SK-N-SH (cell line): ENCODE measurements at regions not wholly inside any gene's neighbourhood (a gene's known extent, or its start where the extent isn't known, plus 50 kb on each side); places are given as distances from the start of the nearest gene placed in this dataset.

ENCODE experiments used
- CTCF ChIA-PET: fragments of 300-600, 350-600 bp; formaldehyde crosslinking; extraction: SDS; loops from one replicate; lab custom pipeline; 2021; lab: Yijun Ruan, JAX
- POLR2A ChIA-PET: fragments of 350-600 bp; sonication (Branson Sonifier 250); formaldehyde crosslinking; extraction: SDS; loops from one replicate; lab custom pipeline; 2020; ENCODE audit warnings: antibody characterized with exemption, inconsistent platforms; lab: Yijun Ruan, JAX
- DNase-seq: peaks from one replicate; pipeline ENCODE4 v3.0.0; 2012
- H2AFZ ChIP-seq: fragments of 200-600 bp; sonication (generic); 2 replicates; pipeline ENCODE4 v1.8.1; 2016; ENCODE audit warnings: antibody characterized with exemption, mild to moderate bottlenecking, low read depth
- H3F3A ChIP-seq: fragments of 200-600 bp; sonication (generic); replicated peaks from 2 replicates; pipeline ENCODE3; 2016; ENCODE audit warnings: antibody characterized with exemption, mild to moderate bottlenecking; ENCODE audit not compliant: insufficient read depth
- H3K27ac ChIP-seq, 2 experiments: fragments of 200-500 bp in 1 of 2; fragments of 200-600 bp in 1 of 2; sonication (Bioruptor generic) in 1 of 2; sonication (generic), shearing (Covaris generic) in 1 of 2; 2 replicates each; pipeline versions ENCODE4 v1.5.1 to v1.6.1; 2014 to 2016; ENCODE audit warnings: low read depth in 2 of 2, inconsistent platforms in 1 of 2, low read length in 1 of 2, mild to moderate bottlenecking in 1 of 2, mixed read lengths in 1 of 2
- H3K27me3 ChIP-seq: fragments of 200-600 bp; sonication (generic), shearing (Covaris generic); 2 replicates; pipeline ENCODE4 v1.6.1; 2016; ENCODE audit warnings: mixed run types; ENCODE audit not compliant: insufficient read depth
- H3K36me3 ChIP-seq, 2 experiments: fragments of 200-500 bp in 1 of 2; fragments of 200-600 bp in 1 of 2; sonication (Bioruptor generic) in 1 of 2; sonication (generic) in 1 of 2; replicated peaks in 1 of 2; 2 replicates each; pipeline versions ENCODE3 to v1.5.1; 2014 to 2016; ENCODE audit warnings: low read length in 1 of 2, mild to moderate bottlenecking in 1 of 2; ENCODE audit not compliant: insufficient read depth in 2 of 2, control insufficient read depth in 1 of 2
- H3K4me1 ChIP-seq, 2 experiments: fragments of 200-500 bp in 1 of 2; fragments of 200-600 bp in 1 of 2; sonication (Bioruptor generic) in 1 of 2; sonication (generic), shearing (Covaris generic) in 1 of 2; 2 replicates each; pipeline versions ENCODE4 v1.5.1 to v1.6.1; 2014 to 2016; ENCODE audit warnings: low read depth in 1 of 2, low read length in 1 of 2, mixed run types in 1 of 2; ENCODE audit not compliant: insufficient read depth in 2 of 2, control insufficient read depth in 1 of 2
- H3K4me2 ChIP-seq: fragments of 200-600 bp; sonication (generic), shearing (Covaris generic); 2 replicates; pipeline ENCODE4 v1.6.1; 2017; ENCODE audit warnings: mixed run types
- H3K4me3 ChIP-seq, 2 experiments: fragments of 200-500 bp in 1 of 2; fragments of 200-600 bp in 1 of 2; sonication (Bioruptor generic) in 1 of 2; sonication (generic), shearing (Covaris generic) in 1 of 2; 2 replicates each; pipeline versions ENCODE4 v1.5.1 to v1.8.1; 2014 to 2016; ENCODE audit warnings: low read depth in 2 of 2, inconsistent platforms in 1 of 2, low read length in 1 of 2, mild to moderate bottlenecking in 1 of 2, mixed read lengths in 1 of 2, moderate library complexity in 1 of 2
- H3K79me2 ChIP-seq: fragments of 200-600 bp; sonication (generic); 2 replicates; pipeline ENCODE4 v1.8.1; 2017; ENCODE audit warnings: mild to moderate bottlenecking; ENCODE audit not compliant: insufficient read depth
- H3K9ac ChIP-seq: fragments of 200-600 bp; sonication (generic); 2 replicates; pipeline ENCODE4 v1.6.1; 2017; ENCODE audit warnings: mixed run types
- H3K9me2 ChIP-seq: fragments of 200-600 bp; sonication (generic); 2 replicates; pipeline ENCODE4 v1.6.1; 2017; ENCODE audit warnings: mixed run types
- H3K9me3 ChIP-seq: fragments of 200-600 bp; sonication (generic); 2 replicates; pipeline ENCODE4 v1.6.1; 2017; ENCODE audit warnings: mixed run types, mild to moderate bottlenecking, moderate library complexity
- H4K20me1 ChIP-seq: fragments of 200-600 bp; sonication (generic); 2 replicates; pipeline ENCODE4 v1.6.1; 2017; ENCODE audit warnings: mild to moderate bottlenecking, mixed run types; ENCODE audit not compliant: insufficient read depth
- CTCF ChIP-seq: fragments of 200-600 bp; sonication (generic); IDR thresholded peaks from 2 replicates; pipeline ENCODE4 v1.6.1; 2017; ENCODE audit warnings: antibody characterized with exemption, mild to moderate bottlenecking, moderate library complexity
- ELF1 ChIP-seq: IDR thresholded peaks from 2 replicates; pipeline ENCODE4 v1.4.0; 2012
- EP300 ChIP-seq, 2 experiments: IDR thresholded peaks; 2 replicates each; pipeline versions ENCODE4 v1.4.0 to v1.6.1; 2012; ENCODE audit warnings: borderline replicate concordance in 1 of 2, low read depth in 1 of 2, low read length in 1 of 2
- FOSL2 ChIP-seq: IDR thresholded peaks from 2 replicates; pipeline ENCODE4 v1.4.0; 2012; ENCODE audit warnings: low read depth, mild to moderate bottlenecking, moderate library complexity, borderline replicate concordance
- FOXM1 ChIP-seq: IDR thresholded peaks from 2 replicates; pipeline ENCODE4 v1.4.0; 2012; ENCODE audit warnings: low read depth, mild to moderate bottlenecking
- GATA2 ChIP-seq: sonication (generic); formaldehyde crosslinking; IDR thresholded peaks from 2 replicates; pipeline ENCODE4 v1.5.0; 2020; ENCODE audit warnings: mild to moderate bottlenecking, missing genetic modification reagents
- JUND ChIP-seq: IDR thresholded peaks from 2 replicates; pipeline ENCODE4 v1.4.0; 2012
- MXI1 ChIP-seq: IDR thresholded peaks from 2 replicates; pipeline ENCODE4 v1.6.1; 2012; ENCODE audit warnings: mild to moderate bottlenecking, low read depth, low read length, improper control_type of control experiment
- TCF12 ChIP-seq: IDR thresholded peaks from 2 replicates; pipeline ENCODE4 v1.4.0; 2012
- YY1 ChIP-seq: IDR thresholded peaks from 2 replicates; pipeline ENCODE4 v1.4.0; 2012; ENCODE audit warnings: low read depth, mild to moderate bottlenecking
- WGBS: methylation state at CpG from one replicate; pipeline ENCODE4 v1.1.6; 2017; ENCODE audit warnings: low lambda C conversion rate; 5-methylcytosine and 5-hydroxymethylcytosine counted together
- TF ChIP-seq, protein P1 (sequence below): fragments of 150-350 bp; IDR thresholded peaks from 2 replicates; pipeline ENCODE4 v1.6.1; 2017; ENCODE audit warnings: antibody characterized with exemption, low read length, low read depth, borderline replicate concordance
- TF ChIP-seq, protein P2 (sequence below): IDR thresholded peaks from 2 replicates; pipeline ENCODE4 v1.4.0; 2012; ENCODE audit warnings: low read depth

DNA sequence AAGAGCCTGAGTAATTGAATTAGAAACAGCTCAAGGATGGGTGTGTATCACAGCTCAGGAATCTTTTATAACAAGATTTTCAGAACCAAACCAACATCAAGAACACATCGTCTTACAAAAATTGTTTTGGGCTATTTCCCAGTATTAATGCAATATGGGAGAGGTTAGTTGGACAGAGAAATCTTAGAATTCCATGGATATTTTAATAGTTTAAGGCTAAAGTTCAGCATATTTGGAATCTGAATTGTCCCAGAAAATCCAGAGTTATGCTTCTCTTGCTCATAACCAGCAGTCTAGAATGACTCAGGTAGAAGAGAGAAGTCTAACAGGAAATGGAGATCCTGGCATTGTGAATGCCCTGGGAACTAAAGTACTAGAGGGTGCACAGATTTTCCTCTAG is 74.6 kb downstream of the ADM start:
- Histone ChIP-seq H3K79me2 (no peaks in the 10 kb centered on the region), H3F3A (peaks cover 21% of the 10 kb centered on the region), H3K9me3 (no peaks in the 10 kb centered on the region), H3K27me3 (no peaks in the 10 kb centered on the region), H3K9me2 (no peaks in the 10 kb centered on the region), H2AFZ (no peak overlapping the region), H3K4me2 (no peak overlapping the region), H3K36me3 (no peaks in the 10 kb centered on the region), H3K4me3 (no peak overlapping the region), H3K27ac (peak overlapping the region in 1 of 2 experiments; percentile 54; a peak in 2 of 4 replicates), H3K4me1 (peaks cover 16 to 23% of the 10 kb centered on the region in 2 experiments), H4K20me1 (no peaks in the 10 kb centered on the region), H3K9ac (no peak overlapping the region)
- ChIA-PET CTCF (interaction anchor here (1.1 to 1.6 kb wide), 2 partner anchors 9 to 56 kb away, joined by 3 read pairs; no protein-coding TSS in a partner anchor), POLR2A (no interaction called here)
- TF ChIP-seq GATA2 (CRISPR knock-in tag) (no peak), EP300 (IDR thresholded peaks at IDR 0.05; ENCODE audit: borderline replicate concordance in 1 of 2, low read depth in 1 of 2, low read length in 1 of 2) (no peak), YY1 (no peak), FOSL2 (0 out of 2 replicates have a peak, but pooled peaks have one; percentile 9), TCF12 (0 out of 2 replicates have a peak, but pooled peaks have one; percentile 17), CTCF (no peak), ELF1 (no peak), FOXM1 (no peak), JUND (no peak), MXI1 (no peak)
- TF ChIP-seq, protein P1, sequence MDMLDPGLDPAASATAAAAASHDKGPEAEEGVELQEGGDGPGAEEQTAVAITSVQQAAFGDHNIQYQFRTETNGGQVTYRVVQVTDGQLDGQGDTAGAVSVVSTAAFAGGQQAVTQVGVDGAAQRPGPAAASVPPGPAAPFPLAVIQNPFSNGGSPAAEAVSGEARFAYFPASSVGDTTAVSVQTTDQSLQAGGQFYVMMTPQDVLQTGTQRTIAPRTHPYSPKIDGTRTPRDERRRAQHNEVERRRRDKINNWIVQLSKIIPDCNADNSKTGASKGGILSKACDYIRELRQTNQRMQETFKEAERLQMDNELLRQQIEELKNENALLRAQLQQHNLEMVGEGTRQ, result no peak
- no peak for DNase-seq
- WGBS, result 19% methylated on average over 1 of the region's 1 CpG

DNA sequence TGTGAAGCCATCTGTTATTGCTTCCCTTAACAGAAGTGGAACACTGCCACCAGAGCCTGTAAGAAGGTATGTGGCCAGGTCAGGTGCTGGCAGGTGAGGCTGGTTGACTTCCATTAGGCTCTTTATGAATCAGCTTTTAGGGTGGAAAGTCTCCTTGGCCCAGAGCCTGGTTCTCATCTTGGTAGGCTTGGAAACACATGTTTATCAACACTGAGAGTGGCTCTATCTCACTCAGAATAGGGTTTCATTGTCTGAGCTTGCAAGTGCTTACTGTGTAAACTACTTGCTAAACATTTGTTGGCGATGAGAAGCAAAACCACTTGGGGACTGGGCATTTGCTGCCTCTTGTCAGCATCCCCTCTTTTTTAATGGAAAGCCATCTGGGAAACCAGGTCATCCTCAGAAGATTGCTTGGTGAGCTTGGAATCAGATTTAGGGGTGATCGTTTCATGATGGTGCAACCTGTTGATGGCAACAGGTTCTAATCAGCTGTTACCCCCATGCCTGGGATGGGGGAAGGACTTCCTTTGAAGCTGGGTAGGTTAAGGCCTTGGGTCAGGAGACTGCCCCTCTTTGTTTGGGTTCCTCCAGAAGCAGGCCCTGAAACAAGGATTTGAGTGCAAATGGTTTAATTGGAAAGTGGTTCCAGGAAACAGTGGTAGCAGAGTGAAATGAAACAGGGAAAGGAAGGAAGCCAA is 75.0 kb upstream of the AMPD3 start:
- Histone ChIP-seq H3F3A (peaks cover 15% of the 10 kb centered on the region), H3K9me2 (no peaks in the 10 kb centered on the region), H3K9me3 (no peaks in the 10 kb centered on the region), H3K36me3 (no peaks in the 10 kb centered on the region), H2AFZ (no peak overlapping the region), H3K9ac (no peak overlapping the region), H3K4me3 (no peak overlapping the region), H3K79me2 (no peaks in the 10 kb centered on the region), H3K4me2 (no peak overlapping the region; the same call in 1 of the 2 replicates)
- ChIA-PET POLR2A (no interaction called here), CTCF (interaction anchor here (0.9 to 1.6 kb wide), 4 partner anchors 10 to 622 kb away, joined by 3 read pairs; no protein-coding TSS in a partner anchor)
- no peak for DNase-seq
- TF ChIP-seq, protein P2, sequence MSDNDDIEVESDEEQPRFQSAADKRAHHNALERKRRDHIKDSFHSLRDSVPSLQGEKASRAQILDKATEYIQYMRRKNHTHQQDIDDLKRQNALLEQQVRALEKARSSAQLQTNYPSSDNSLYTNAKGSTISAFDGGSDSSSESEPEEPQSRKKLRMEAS, result no peak
- no peak for TF ChIP-seq CTCF
- no peak for TF ChIP-seq GATA2 (CRISPR knock-in tag)
- no peak for TF ChIP-seq TCF12
- TF ChIP-seq, all 33 proteins: peak for 0
- Histone ChIP-seq H3K27me3 (no peaks in the 10 kb centered on the region), H4K20me1 (no peaks in the 10 kb centered on the region), H3K27ac (peak overlapping the region in 1 of 2 experiments; percentile 54; a peak in 2 of 4 replicates), H3K4me1 (peaks cover 10 to 17% of the 10 kb centered on the region in 2 experiments)
- 74% methylated on average over 2 of the region's 2 CpGs for WGBS
